ENCODE measurements at regions not wholly inside any gene's neighbourhood (a gene's known extent, or its start where the extent isn't known, plus 50 kb on each side); places are given as distances from the start of the nearest gene placed in this dataset.

DNA sequence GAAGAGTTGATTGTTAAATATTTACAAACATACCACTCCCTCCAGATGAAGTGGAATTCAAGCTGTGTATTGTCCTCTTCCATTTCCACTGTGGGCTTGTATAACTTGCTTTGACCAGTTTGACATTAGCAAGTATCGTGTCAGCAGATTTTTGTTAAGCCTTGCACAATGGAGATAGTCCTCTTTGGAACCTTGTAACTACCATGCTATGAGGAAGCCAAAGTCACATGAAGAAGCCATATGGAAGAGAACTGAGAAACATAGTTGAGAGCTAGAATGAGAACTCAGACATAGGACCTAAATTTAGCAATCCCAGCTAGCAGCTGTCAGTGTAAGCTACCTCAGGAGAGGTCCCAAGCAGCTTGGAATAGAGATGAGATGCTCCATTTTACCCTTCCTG lies 889.2 kb downstream of the PDCD6IP start:
- DNase-seq (ENCODE audit: low read depth) = no peak
- TF ChIP-seq, protein P1, sequence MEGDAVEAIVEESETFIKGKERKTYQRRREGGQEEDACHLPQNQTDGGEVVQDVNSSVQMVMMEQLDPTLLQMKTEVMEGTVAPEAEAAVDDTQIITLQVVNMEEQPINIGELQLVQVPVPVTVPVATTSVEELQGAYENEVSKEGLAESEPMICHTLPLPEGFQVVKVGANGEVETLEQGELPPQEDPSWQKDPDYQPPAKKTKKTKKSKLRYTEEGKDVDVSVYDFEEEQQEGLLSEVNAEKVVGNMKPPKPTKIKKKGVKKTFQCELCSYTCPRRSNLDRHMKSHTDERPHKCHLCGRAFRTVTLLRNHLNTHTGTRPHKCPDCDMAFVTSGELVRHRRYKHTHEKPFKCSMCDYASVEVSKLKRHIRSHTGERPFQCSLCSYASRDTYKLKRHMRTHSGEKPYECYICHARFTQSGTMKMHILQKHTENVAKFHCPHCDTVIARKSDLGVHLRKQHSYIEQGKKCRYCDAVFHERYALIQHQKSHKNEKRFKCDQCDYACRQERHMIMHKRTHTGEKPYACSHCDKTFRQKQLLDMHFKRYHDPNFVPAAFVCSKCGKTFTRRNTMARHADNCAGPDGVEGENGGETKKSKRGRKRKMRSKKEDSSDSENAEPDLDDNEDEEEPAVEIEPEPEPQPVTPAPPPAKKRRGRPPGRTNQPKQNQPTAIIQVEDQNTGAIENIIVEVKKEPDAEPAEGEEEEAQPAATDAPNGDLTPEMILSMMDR (conservative IDR thresholded peaks at IDR 0.05; ENCODE audit: low read depth, low read length) = no peak

DNA sequence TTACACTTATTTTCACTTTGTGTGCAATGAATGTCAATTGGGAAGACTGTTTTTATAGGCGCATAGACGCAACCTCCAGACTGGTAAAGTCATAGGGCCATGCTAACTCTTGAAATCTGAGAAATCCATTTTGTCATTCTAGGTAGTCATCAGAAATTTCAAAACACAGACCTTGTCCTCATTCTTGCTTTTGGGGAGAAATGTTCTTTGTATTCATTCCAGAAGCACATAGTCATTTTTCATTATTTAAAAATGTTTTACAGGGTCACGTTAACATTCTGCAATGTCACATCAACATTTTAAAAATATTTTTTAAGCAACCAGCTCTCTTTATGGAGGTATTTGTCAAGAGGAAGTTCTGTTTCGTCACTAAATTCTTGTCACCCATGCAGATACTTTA lies 898.4 kb downstream of the PDCD6IP start:
- TF ChIP-seq, protein P1 (conservative IDR thresholded peaks at IDR 0.05; ENCODE audit: low read depth, low read length) = no peak
- H3K4me3 ChIP-seq (ENCODE audit: low read depth, low read length) = no peak overlapping the region
- peak; percentile 5 for DNase-seq (ENCODE audit: low read depth)

More for the DNA sequence above, 889.2 kb downstream of the PDCD6IP start:
- no peak overlapping the region for H3K4me3 ChIP-seq (ENCODE audit: low read depth, low read length)

DNA sequence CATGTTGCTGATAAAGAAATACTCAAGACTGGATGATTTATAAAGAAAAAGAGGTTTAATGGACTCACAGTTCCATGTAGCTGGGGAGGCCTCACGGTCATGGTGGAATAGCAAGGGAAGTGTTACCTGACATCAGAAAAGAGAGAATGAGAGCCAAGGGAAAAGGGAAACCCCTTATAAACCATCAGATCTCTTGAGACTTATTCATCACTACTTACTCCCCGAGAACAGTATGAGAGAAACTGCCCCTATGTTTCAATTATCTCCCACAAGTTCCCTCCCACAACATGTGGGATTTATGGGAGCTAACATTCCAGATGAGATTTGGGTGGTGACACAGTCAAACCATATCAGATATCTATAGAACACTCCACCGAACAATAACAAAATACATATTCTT lies 904.6 kb downstream of the PDCD6IP start:
- H3K4me3 ChIP-seq (ENCODE audit: low read depth, low read length) = no peak overlapping the region
- TF ChIP-seq, protein P1 (conservative IDR thresholded peaks at IDR 0.05; ENCODE audit: low read depth, low read length) = no peak
- no peak for DNase-seq (ENCODE audit: low read depth)

DNA sequence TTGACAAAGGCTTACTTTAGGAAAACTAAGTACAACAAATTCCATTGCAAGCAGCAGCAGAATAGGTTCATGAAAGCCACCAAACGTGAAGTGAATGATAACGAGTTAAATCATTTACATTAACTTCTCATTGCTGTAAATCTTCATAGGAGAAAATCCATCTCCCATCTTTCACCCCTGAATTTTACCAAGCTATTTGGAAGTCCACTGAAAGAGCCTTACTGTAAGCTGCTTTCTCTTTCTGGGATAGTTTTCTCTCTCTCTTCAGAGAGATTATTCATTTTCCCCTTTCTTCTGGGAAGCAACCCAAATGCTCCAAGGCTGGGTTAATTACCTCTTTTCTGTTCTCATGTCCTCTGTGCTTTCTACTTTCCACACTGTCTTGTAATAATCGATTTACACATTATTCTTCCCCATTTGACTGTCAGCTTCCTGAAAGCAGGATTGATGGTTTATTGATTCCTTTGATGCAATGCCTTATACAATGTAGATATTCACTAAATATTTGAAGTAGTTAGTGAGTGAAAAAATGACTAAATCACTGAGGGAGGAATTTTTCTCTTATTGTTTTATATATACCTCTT lies 914.3 kb upstream of the ARPP21 start:
- no peak overlapping the region for H3K4me3 ChIP-seq (ENCODE audit: low read depth, low read length)
- no peak for DNase-seq (ENCODE audit: low read depth)
- TF ChIP-seq, protein P1 (conservative IDR thresholded peaks at IDR 0.05; ENCODE audit: low read depth, low read length) = no peak

DNA sequence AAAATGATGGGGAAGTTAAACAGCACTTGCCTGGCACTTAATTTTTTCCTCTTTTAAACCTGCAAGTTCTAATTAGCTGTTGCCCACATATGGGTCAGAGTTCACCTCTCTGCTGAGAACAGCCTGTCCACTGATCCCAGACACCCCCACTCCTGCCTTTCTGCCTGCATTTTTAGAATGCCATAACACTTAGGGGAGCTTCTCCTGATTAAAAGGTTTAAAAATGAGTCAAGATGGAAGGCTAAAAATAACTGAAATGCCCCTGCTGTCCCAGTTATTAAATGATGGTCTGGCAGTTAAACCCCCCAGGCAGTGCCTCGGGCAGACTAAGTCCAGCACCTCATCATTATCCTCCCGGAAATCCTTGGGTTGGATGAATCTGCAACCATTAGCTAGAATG lies 913.6 kb upstream of the ARPP21 start:
- TF ChIP-seq, protein P1 (conservative IDR thresholded peaks at IDR 0.05; ENCODE audit: low read depth, low read length) = no peak
- peak; percentile 5 for DNase-seq (ENCODE audit: low read depth)
- H3K4me3 ChIP-seq (ENCODE audit: low read depth, low read length) = no peak overlapping the region

DNA sequence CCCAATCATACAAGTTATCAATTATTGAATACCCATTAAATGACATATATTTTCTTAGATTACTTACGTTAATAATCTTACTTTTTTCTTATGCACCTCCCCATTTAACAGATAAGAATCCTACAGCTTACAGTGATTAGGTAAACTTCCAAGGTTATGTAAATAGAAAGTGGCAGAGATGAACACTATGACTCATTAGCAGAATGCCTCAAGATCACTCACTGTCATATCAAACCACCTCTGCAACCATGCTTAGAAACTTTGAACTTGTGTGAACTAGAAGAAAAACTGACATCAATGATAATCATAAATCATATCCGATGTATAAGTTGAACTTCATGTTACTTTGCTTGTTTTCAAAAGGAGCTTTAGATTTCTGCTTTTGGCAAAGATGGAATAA lies 911.6 kb upstream of the ARPP21 start:
- TF ChIP-seq, protein P1 (conservative IDR thresholded peaks at IDR 0.05; ENCODE audit: low read depth, low read length) = no peak
- DNase-seq (ENCODE audit: low read depth) = no peak

DNA sequence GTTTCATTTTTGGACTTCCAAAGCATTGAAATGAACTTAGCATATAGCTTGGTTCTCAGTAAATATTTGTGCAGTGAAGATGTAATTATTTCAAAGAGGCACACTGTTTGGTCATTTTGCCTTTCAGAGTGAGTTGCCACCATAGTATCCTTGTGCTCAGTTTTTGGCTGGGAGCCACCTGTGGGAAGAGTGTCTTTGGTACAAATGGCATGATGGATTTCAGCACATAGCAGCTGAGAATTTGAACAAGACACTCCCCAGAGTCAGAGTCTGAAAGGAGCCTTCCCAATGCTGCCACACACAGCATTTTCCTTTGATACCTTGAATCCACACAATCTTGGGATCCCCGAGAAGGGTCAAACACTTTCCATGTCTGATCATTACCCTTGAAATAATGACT lies 897.2 kb upstream of the ARPP21 start:
- DNase-seq (ENCODE audit: low read depth) = no peak
- TF ChIP-seq, protein P1 (conservative IDR thresholded peaks at IDR 0.05; ENCODE audit: low read depth, low read length) = no peak
- no peak overlapping the region for H3K4me3 ChIP-seq (ENCODE audit: low read depth, low read length)

More for the DNA sequence above, 911.6 kb upstream of the ARPP21 start:
- H3K4me3 ChIP-seq (ENCODE audit: low read depth, low read length) = no peak overlapping the region

Data from choroid plexus epithelial cell (primary cell).